HEK293T (cell line): ENCODE measurements at regions not wholly inside any gene's neighbourhood (a gene's known extent, or its start where the extent isn't known, plus 50 kb on each side); places are given as distances from the start of the nearest gene placed in this dataset.

Experiments
- BHLHE40 ChIP-seq: fragments of 450-650 bp; IDR thresholded peaks from 2 replicates; pipeline ENCODE4 v1.6.1; 2016; ENCODE audit warnings: mild to moderate bottlenecking, moderate library complexity, borderline replicate concordance
- ELF4 ChIP-seq: fragments of 450-650 bp; IDR thresholded peaks from 2 replicates; pipeline ENCODE4 v1.6.1; 2017; ENCODE audit warnings: antibody characterized with exemption
- L3MBTL2 ChIP-seq: fragments of 450-650 bp; conservative IDR thresholded peaks from 2 replicates; pipeline ENCODE4 v1.6.1; 2016; ENCODE audit warnings: mild to moderate bottlenecking
- LEF1 ChIP-seq: fragments of 450-650 bp; IDR thresholded peaks from 2 replicates; pipeline ENCODE4 v1.6.1; 2017; ENCODE audit warnings: mild to moderate bottlenecking, borderline replicate concordance
- SP1 ChIP-seq: fragments of 450-650 bp; IDR thresholded peaks from 2 replicates; pipeline ENCODE4 v1.6.1; 2017

DNA sequence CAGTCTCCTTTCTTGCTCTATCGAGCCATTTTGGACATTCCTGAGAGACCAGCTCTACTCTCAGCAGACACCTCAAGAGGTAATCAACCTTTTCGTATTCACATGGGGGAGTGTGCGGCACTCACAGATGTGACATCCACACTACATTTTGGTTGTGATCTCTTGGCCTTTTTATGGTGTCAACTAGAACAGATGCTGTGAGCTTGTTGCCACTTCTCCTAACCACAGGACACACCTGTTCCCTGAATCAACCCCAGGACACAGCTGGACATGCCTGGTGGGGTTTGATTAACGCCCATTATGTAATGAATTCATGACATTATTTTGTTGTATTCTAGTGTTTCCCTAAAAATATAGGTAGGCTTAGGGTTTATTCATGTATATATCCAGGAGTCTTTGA is 1143.6 kb downstream of the TMEM121 start:
- TF ChIP-seq LEF1: no peak
- no peak for TF ChIP-seq L3MBTL2
- TF ChIP-seq SP1: no peak
- TF ChIP-seq ELF4: no peak
- TF ChIP-seq BHLHE40: no peak
